Ishikawa (cell line): ENCODE measurements at regions not wholly inside any gene's neighbourhood (a gene's known extent, or its start where the extent isn't known, plus 50 kb on each side); places are given as distances from the start of the nearest gene placed in this dataset.

Source experiments
- EP300 ChIP-seq: IDR thresholded peaks from 2 replicates; pipeline ENCODE4 v1.6.1; 2012; ENCODE audit warnings: borderline replicate concordance
- TAF1 ChIP-seq: IDR thresholded peaks from 2 replicates; pipeline ENCODE4 v1.6.1; 2012; ENCODE audit warnings: low read depth, mild to moderate bottlenecking
- YY1 ChIP-seq: IDR thresholded peaks from 2 replicates; pipeline ENCODE4 v1.6.1; 2012; ENCODE audit warnings: low read depth
- ZBTB7A ChIP-seq: IDR thresholded peaks from 2 replicates; pipeline ENCODE4 v1.6.1; 2012; ENCODE audit warnings: low read depth
- TF ChIP-seq, protein P1 (sequence below): IDR thresholded peaks from 2 replicates; pipeline ENCODE4 v1.6.1; 2012; ENCODE audit warnings: low read depth, mild to moderate bottlenecking

DNA sequence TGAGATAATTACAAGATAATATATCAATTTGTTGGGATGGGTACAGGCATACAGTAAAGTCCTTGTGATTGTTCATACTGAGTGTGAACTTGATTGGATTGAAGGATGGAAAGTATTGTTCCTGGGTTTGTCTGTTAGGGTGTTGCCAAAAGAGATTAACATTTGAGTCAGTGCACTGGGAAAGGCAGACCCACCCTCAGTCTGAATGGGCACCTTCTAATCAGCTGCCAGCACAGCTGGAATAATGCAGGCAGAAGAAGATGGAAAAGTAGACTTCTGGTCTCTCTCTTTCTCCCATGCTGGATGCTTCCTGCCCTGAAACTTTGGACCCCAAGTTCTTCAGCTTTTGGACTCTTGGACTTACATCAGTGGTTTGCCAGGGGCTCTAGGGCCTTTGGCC lies 457.9 kb upstream of the SLIT2 start:
- TF ChIP-seq YY1 = no peak
- no peak for TF ChIP-seq ZBTB7A
- no peak for TF ChIP-seq EP300
- TF ChIP-seq TAF1 = no peak
- TF ChIP-seq, protein P1, sequence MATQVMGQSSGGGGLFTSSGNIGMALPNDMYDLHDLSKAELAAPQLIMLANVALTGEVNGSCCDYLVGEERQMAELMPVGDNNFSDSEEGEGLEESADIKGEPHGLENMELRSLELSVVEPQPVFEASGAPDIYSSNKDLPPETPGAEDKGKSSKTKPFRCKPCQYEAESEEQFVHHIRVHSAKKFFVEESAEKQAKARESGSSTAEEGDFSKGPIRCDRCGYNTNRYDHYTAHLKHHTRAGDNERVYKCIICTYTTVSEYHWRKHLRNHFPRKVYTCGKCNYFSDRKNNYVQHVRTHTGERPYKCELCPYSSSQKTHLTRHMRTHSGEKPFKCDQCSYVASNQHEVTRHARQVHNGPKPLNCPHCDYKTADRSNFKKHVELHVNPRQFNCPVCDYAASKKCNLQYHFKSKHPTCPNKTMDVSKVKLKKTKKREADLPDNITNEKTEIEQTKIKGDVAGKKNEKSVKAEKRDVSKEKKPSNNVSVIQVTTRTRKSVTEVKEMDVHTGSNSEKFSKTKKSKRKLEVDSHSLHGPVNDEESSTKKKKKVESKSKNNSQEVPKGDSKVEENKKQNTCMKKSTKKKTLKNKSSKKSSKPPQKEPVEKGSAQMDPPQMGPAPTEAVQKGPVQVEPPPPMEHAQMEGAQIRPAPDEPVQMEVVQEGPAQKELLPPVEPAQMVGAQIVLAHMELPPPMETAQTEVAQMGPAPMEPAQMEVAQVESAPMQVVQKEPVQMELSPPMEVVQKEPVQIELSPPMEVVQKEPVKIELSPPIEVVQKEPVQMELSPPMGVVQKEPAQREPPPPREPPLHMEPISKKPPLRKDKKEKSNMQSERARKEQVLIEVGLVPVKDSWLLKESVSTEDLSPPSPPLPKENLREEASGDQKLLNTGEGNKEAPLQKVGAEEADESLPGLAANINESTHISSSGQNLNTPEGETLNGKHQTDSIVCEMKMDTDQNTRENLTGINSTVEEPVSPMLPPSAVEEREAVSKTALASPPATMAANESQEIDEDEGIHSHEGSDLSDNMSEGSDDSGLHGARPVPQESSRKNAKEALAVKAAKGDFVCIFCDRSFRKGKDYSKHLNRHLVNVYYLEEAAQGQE = no peak
